ENCODE measurements at regions not wholly inside any gene's neighbourhood (a gene's known extent, or its start where the extent isn't known, plus 50 kb on each side); places are given as distances from the start of the nearest gene placed in this dataset.

- TF ChIP-seq POLR2A (IDR thresholded peaks at IDR 0.05): no peak
- TF ChIP-seq CTCF (IDR thresholded peaks at IDR 0.05): no peak
- no peak for TF ChIP-seq POLR2AphosphoS5 (IDR thresholded peaks at IDR 0.05)
These were observed 357.1 kb downstream of the TCERG1L start for GRCh38 chr10:130954326-130954905.
